ENCODE measurements at regions not wholly inside any gene's neighbourhood (a gene's known extent, or its start where the extent isn't known, plus 50 kb on each side); places are given as distances from the start of the nearest gene placed in this dataset.

DNA sequence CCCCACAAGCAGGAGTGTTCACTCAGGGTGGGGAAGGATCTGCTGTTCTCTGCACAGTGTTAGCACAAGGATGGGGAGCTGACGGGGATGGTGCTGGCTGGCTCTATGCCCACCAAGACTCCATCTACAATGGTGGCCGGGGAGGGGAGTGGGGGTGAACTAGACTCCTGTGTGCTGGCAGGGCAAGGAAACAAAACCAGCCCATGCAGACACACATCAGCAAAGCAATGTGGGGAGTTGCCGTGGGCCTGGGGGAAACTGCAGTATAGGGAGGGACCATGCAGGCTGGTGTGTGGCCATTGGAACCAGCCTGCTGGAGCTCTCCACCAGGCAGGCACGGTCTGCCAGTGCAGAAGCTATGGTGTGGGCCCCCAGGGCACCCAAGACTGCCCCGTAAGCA, 195.1 kb downstream of the PWWP3B start:
- Histone ChIP-seq H3K4me3 (replicated peaks in 1 of 4; ENCODE audit: control extremely low read depth in 1 of 4, insufficient read depth in 1 of 4, low read depth in 3 of 4, low read length in 4 of 4) (no peak overlapping the region), H3K4me2 (ENCODE audit: extremely low read depth, insufficient read depth, low read length) (no peak overlapping the region), H3K36me3 (ENCODE audit: control insufficient read depth, insufficient read depth, low read length) (no peaks in the 10 kb centered on the region), H3K4me1 (ENCODE audit: control insufficient read depth, extremely low read depth, insufficient read depth, low read length) (no peaks in the 10 kb centered on the region), H3K9ac (ENCODE audit: insufficient read depth, low read length) (no peak overlapping the region), H3K27ac (ENCODE audit: insufficient read depth, low read length) (no peak overlapping the region), H3K9me3 (ENCODE audit: control insufficient read depth, insufficient read depth, low read depth, low read length) (no peaks in the 10 kb centered on the region), H3K27me3 (ENCODE audit: control insufficient read depth, insufficient read depth, low read length) (no peaks in the 10 kb centered on the region), H2AFZ (ENCODE audit: low read length) (no peak overlapping the region), H3K79me2 (ENCODE audit: control insufficient read depth, insufficient read depth, low read length) (no peaks in the 10 kb centered on the region), H4K20me1 (ENCODE audit: control insufficient read depth, extremely low read depth, insufficient read depth, low read length) (no peaks in the 10 kb centered on the region)
- TF ChIP-seq, protein P1, sequence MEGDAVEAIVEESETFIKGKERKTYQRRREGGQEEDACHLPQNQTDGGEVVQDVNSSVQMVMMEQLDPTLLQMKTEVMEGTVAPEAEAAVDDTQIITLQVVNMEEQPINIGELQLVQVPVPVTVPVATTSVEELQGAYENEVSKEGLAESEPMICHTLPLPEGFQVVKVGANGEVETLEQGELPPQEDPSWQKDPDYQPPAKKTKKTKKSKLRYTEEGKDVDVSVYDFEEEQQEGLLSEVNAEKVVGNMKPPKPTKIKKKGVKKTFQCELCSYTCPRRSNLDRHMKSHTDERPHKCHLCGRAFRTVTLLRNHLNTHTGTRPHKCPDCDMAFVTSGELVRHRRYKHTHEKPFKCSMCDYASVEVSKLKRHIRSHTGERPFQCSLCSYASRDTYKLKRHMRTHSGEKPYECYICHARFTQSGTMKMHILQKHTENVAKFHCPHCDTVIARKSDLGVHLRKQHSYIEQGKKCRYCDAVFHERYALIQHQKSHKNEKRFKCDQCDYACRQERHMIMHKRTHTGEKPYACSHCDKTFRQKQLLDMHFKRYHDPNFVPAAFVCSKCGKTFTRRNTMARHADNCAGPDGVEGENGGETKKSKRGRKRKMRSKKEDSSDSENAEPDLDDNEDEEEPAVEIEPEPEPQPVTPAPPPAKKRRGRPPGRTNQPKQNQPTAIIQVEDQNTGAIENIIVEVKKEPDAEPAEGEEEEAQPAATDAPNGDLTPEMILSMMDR (conservative IDR thresholded peaks at IDR 0.05 in 1 of 2, IDR thresholded peaks at IDR 0.05 in 1 of 2; ENCODE audit: low read depth in 1 of 2, low read length in 2 of 2) = no peak
- no peak for TF ChIP-seq EZH2 (IDR thresholded peaks at IDR 0.05; ENCODE audit: low read length, missing control alignments)
- no peak for DNase-seq (ENCODE audit: low read depth in 2 of 2)

DNA sequence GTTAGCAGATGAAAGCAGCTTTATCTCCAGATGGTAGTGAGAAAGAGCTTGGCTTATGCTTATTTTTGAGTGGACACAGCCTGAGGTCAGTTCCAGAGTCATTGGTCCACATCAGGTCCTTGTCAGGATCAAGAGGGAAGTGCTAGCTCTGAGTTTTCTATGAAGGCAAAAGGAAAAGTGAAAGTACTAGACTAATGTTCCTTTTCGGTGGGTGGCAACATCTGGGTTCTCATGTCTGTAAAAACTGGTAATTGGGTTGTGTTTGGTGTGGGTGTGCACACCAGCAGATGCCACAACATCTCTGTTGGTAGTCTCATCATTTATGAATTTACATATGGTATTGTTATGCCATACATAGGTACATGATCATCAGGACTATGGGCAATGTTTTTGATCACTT, 210.5 kb downstream of the PWWP3B start:
- no peak overlapping the region for H3K4me2 ChIP-seq (ENCODE audit: extremely low read depth, insufficient read depth, low read length)
- no peak for DNase-seq (ENCODE audit: low read depth in 2 of 2)

DNA sequence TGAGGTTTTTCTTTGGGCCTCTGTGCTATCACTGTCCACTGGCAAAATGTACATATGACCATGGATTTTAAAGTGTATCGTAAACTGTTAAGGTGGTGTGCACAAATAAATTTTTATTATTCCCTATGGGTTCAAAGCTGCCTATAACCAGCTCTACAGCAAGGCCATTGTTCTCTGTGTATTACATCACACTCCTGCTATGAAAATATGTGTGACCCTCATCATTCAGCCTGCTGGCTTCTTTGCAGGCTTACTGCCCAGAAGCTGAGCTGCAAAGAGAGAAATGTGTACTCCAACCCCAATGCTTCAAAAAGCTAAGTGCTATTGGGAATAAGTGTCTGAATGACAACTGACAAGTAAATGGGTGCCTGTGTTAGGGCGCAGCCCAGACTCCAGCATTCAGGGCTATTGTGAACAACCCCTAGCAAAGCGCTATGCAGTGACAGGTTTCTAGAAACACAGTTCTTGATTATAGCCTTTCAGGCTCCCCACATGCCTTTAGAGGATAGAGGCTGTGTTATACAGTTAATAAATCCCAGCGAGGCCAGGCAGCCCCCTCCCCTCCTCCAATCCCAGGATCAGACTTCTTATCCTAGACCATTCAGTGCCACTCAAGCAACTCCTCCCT, 220.4 kb upstream of the RADX start:
- Histone ChIP-seq H2AFZ (ENCODE audit: low read length) (no peak overlapping the region), H3K4me2 (ENCODE audit: extremely low read depth, insufficient read depth, low read length) (no peak overlapping the region), H3K9me3 (ENCODE audit: control insufficient read depth, insufficient read depth, low read depth, low read length) (no peaks in the 10 kb centered on the region), H3K79me2 (ENCODE audit: control insufficient read depth, insufficient read depth, low read length) (no peaks in the 10 kb centered on the region), H3K27ac (ENCODE audit: insufficient read depth, low read length) (no peak overlapping the region), H3K4me3 (replicated peaks in 1 of 4; ENCODE audit: control extremely low read depth in 1 of 4, insufficient read depth in 1 of 4, low read depth in 3 of 4, low read length in 4 of 4) (no peak overlapping the region), H3K4me1 (ENCODE audit: control insufficient read depth, extremely low read depth, insufficient read depth, low read length) (no peaks in the 10 kb centered on the region), H3K36me3 (ENCODE audit: control insufficient read depth, insufficient read depth, low read length) (no peaks in the 10 kb centered on the region), H4K20me1 (ENCODE audit: control insufficient read depth, extremely low read depth, insufficient read depth, low read length) (no peaks in the 10 kb centered on the region), H3K27me3 (ENCODE audit: control insufficient read depth, insufficient read depth, low read length) (no peaks in the 10 kb centered on the region), H3K9ac (ENCODE audit: insufficient read depth, low read length) (no peak overlapping the region)
- no peak for TF ChIP-seq EZH2 (IDR thresholded peaks at IDR 0.05; ENCODE audit: low read length, missing control alignments)
- TF ChIP-seq, protein P1 (conservative IDR thresholded peaks at IDR 0.05 in 1 of 2, IDR thresholded peaks at IDR 0.05 in 1 of 2; ENCODE audit: low read depth in 1 of 2, low read length in 2 of 2) = no peak
- DNase-seq (ENCODE audit: low read depth in 2 of 2) = peak in 1 of 2 donors; percentile 15

More for the DNA sequence above, 210.5 kb downstream of the PWWP3B start:
- H3K4me3 ChIP-seq (replicated peaks in 1 of 4; ENCODE audit: control extremely low read depth in 1 of 4, insufficient read depth in 1 of 4, low read depth in 3 of 4, low read length in 4 of 4) = no peak overlapping the region
- no peaks in the 10 kb centered on the region for H3K36me3 ChIP-seq (ENCODE audit: control insufficient read depth, insufficient read depth, low read length)
- no peak overlapping the region for H2AFZ ChIP-seq (ENCODE audit: low read length)
- H3K79me2 ChIP-seq (ENCODE audit: control insufficient read depth, insufficient read depth, low read length) = no peaks in the 10 kb centered on the region
- H3K9me3 ChIP-seq (ENCODE audit: control insufficient read depth, insufficient read depth, low read depth, low read length) = no peaks in the 10 kb centered on the region
- H4K20me1 ChIP-seq (ENCODE audit: control insufficient read depth, extremely low read depth, insufficient read depth, low read length) = no peaks in the 10 kb centered on the region
- no peaks in the 10 kb centered on the region for H3K27me3 ChIP-seq (ENCODE audit: control insufficient read depth, insufficient read depth, low read length)
- no peaks in the 10 kb centered on the region for H3K4me1 ChIP-seq (ENCODE audit: control insufficient read depth, extremely low read depth, insufficient read depth, low read length)
- H3K9ac ChIP-seq (ENCODE audit: insufficient read depth, low read length) = no peak overlapping the region
- no peak overlapping the region for H3K27ac ChIP-seq (ENCODE audit: insufficient read depth, low read length)
- TF ChIP-seq, protein P1 (conservative IDR thresholded peaks at IDR 0.05 in 1 of 2, IDR thresholded peaks at IDR 0.05 in 1 of 2; ENCODE audit: low read depth in 1 of 2, low read length in 2 of 2) = no peak
- TF ChIP-seq EZH2 (IDR thresholded peaks at IDR 0.05; ENCODE audit: low read length, missing control alignments) = no peak

Data from fibroblast of lung (primary cell).